K562 (cell line): ENCODE measurements at regions not wholly inside any gene's neighbourhood (a gene's known extent, or its start where the extent isn't known, plus 50 kb on each side); places are given as distances from the start of the nearest gene placed in this dataset.

Experiments
- ATAC-seq: fragments of 200-7000 bp; cut with Tn5 transposase; 3 replicates; pipeline ENCODE4 v1.9.1; 2020; ENCODE audit warnings: moderate library complexity
- BruUV-seq: library from RNA; stranded (reverse); fragments of 400-500 nt; replicated peaks from 2 replicates; lab custom pipeline; 2021; lab: Mats Ljungman, UMichigan
- CTCF ChIA-PET: fragments of 300-600 bp; formaldehyde crosslinking; extraction: SDS; loops from one replicate; lab custom pipeline; 2021; ENCODE audit warnings: low intra/inter-chr PET ratio; lab: Yijun Ruan, JAX
- POLR2A ChIA-PET: fragments of 300-600, 350-650 bp; sonication (Branson Sonifier 250); formaldehyde crosslinking; extraction: SDS; loops from one replicate; lab custom pipeline; 2021; ENCODE audit warnings: antibody characterized with exemption, inconsistent platforms; lab: Yijun Ruan, JAX
- DNase-seq, 4 experiments: peaks; one replicate each; pipeline versions ENCODE4 v3.0.0 to v3.0.0-alpha.2; 2011 to 2018; ENCODE audit warnings: low spot score in 3 of 4, mixed read lengths in 3 of 4; ENCODE audit errors: extremely low read depth in 1 of 4
- FAIRE-seq: peaks from 2 replicates; lab custom pipeline; 2011; peaks lifted over from hg19 to GRCh38; lab: Jason Lieb, UNC
- H2AFZ ChIP-seq: 2 replicates; pipeline ENCODE4 v1.6.0; 2011; ENCODE audit warnings: low read depth, low read length, control low read depth, inconsistent platforms
- H3K27ac ChIP-seq: fragments of 200-600 bp; 3 replicates; pipeline ENCODE4 v1.8.0; 2011; ENCODE audit warnings: low read depth, mild to moderate bottlenecking, control low read depth, inconsistent platforms, low read length, moderate library complexity, mixed read lengths; ENCODE audit errors: extremely low read depth
- H3K27me3 ChIP-seq, 2 experiments: fragments of 300-600 bp in 1 of 2; 2 replicates in 1 of 2; 3 replicates in 1 of 2; pipeline versions ENCODE4 v1.6.0 to v1.8.0; 2011; ENCODE audit warnings: inconsistent platforms in 2 of 2, low read length in 2 of 2, mild to moderate bottlenecking in 1 of 2, mixed read lengths in 1 of 2, moderate library complexity in 1 of 2; ENCODE audit not compliant: control insufficient read depth in 2 of 2, insufficient read depth in 2 of 2
- H3K36me3 ChIP-seq: fragments of 300-600 bp; 3 replicates; pipeline ENCODE4 v1.8.0; 2011; ENCODE audit warnings: mild to moderate bottlenecking, low read length, inconsistent platforms; ENCODE audit not compliant: control insufficient read depth, insufficient read depth
- H3K4me1 ChIP-seq, 2 experiments: fragments of 200-600 bp in 1 of 2; replicated peaks in 1 of 2; 2 replicates in 1 of 2; 3 replicates in 1 of 2; pipeline versions ENCODE4 v1.5.1 to v1.8.0; 2011; ENCODE audit warnings: inconsistent platforms in 2 of 2, low read length in 2 of 2, mild to moderate bottlenecking in 1 of 2, mixed read lengths in 1 of 2, moderate library complexity in 1 of 2; ENCODE audit not compliant: control insufficient read depth in 2 of 2, insufficient read depth in 2 of 2
- H3K4me2 ChIP-seq: 2 replicates; pipeline ENCODE4 v1.6.1; 2011; ENCODE audit warnings: low read length, control low read depth, inconsistent platforms, mixed read lengths; ENCODE audit not compliant: insufficient read depth
- H3K4me3 ChIP-seq: fragments of 200-600 bp; sonication (generic), shearing (Covaris generic); 2 replicates; pipeline ENCODE4 v1.5.1; 2016; ENCODE audit warnings: control low read depth, inconsistent platforms
- H3K79me2 ChIP-seq: fragments of 200-600 bp; 3 replicates; pipeline ENCODE4 v1.8.0; 2011; ENCODE audit warnings: low read length, inconsistent platforms; ENCODE audit not compliant: control insufficient read depth, insufficient read depth
- H3K9ac ChIP-seq, 2 experiments: 2 replicates each; pipeline versions ENCODE4 v1.6.0 to v1.6.1; 2011; ENCODE audit warnings: low read depth in 2 of 2, low read length in 2 of 2, control low read depth in 1 of 2, inconsistent platforms in 1 of 2, mild to moderate bottlenecking in 1 of 2, mixed read lengths in 1 of 2; ENCODE audit not compliant: insufficient read depth in 1 of 2
- H3K9me1 ChIP-seq: one replicate; pipeline ENCODE4 v1.6.0; 2011; ENCODE audit warnings: inconsistent platforms, mild to moderate bottlenecking, low read length, moderate library complexity; ENCODE audit not compliant: control insufficient read depth, insufficient read depth
- H3K9me3 ChIP-seq: replicated peaks from 2 replicates; pipeline ENCODE4 v1.5.1; 2011; ENCODE audit warnings: low read depth, low read length, inconsistent platforms; ENCODE audit not compliant: control insufficient read depth, insufficient read depth
- H4K20me1 ChIP-seq: replicated peaks from 2 replicates; pipeline ENCODE4 v1.6.1; 2011; ENCODE audit warnings: low read length, inconsistent platforms, mixed read lengths; ENCODE audit not compliant: control insufficient read depth, insufficient read depth
- E2F4 ChIP-seq: sonication (generic); formaldehyde crosslinking; IDR thresholded peaks from 2 replicates; pipeline ENCODE4 v1.8.0; 2022; ENCODE audit warnings: mild to moderate bottlenecking, low read depth, missing genetic modification reagents
- GTF3C2 ChIP-seq: IDR thresholded peaks from 3 replicates; pipeline ENCODE4 v1.6.1; 2011; ENCODE audit warnings: borderline replicate concordance, mild to moderate bottlenecking, moderate library complexity; ENCODE audit not compliant: insufficient read length; ENCODE audit errors: extremely low read depth
- YBX1 ChIP-seq: fragments of 450-650 bp; IDR thresholded peaks from 2 replicates; pipeline ENCODE4 v1.7.1; 2016; ENCODE audit warnings: mild to moderate bottlenecking
- ZNF695 ChIP-seq: fragments of 450-650 bp; formaldehyde crosslinking; IDR thresholded peaks from 2 replicates; pipeline ENCODE4 v1.4.0; 2020; ENCODE audit warnings: mild to moderate bottlenecking, moderate library complexity
- WGBS: fragments of 100-300 bp; shearing (Covaris generic); methylation state at CpG from one replicate; pipeline ENCODE4 v1.1.6; 2016; ENCODE audit warnings: low coverage, mixed read lengths; ENCODE audit not compliant: insufficient coverage; ENCODE audit errors: missing lambda C conversion rate; 5-methylcytosine and 5-hydroxymethylcytosine counted together
- in situ Hi-C: fragments of 300-500 bp; cut with MboI; formaldehyde crosslinking; loops from 4 replicates; pipeline ENCODE4 v1.15.0; 2018; ENCODE audit warnings: inconsistent platforms, mixed read lengths
- intact Hi-C: fragments of 100-400 bp; cut with micrococcal nuclease; formaldehyde crosslinking; loops from 2 replicates; pipeline ENCODE4 v1.14.2; 2022

GRCh38 chr3:151992326-151993041, 119.0 kb downstream of the SUCNR1 start (continued):
- TF ChIP-seq E2F4 (CRISPR knock-in tag): no peak
- no peak for TF ChIP-seq GTF3C2

GRCh38 chr3:151995091-151995490, 121.6 kb downstream of the SUCNR1 start:
- H2AFZ ChIP-seq: no peak overlapping the region
- no peak for ATAC-seq
- no peaks in the 10 kb centered on the region for H3K36me3 ChIP-seq
- H3K9me3 ChIP-seq: no peaks in the 10 kb centered on the region
- intact Hi-C loops (no loop called here), in situ Hi-C loops (no loop called here)
- no peaks in the 10 kb centered on the region for H3K9me1 ChIP-seq
- no peaks in the 10 kb centered on the region for H3K27me3 ChIP-seq
- H3K4me2 ChIP-seq: no peak overlapping the region
- ChIA-PET CTCF (no interaction called here), POLR2A (interaction anchor here (0.6 kb wide), 1 partner anchor 16 kb away, joined by 5 read pairs; no protein-coding TSS in a partner anchor)
- BruUV-seq: no TSS peak
- TF ChIP-seq ZNF695 (CRISPR knock-in tag): no peak
- no peak for TF ChIP-seq YBX1
- no peak overlapping the region for H3K27ac ChIP-seq
- H3K4me3 ChIP-seq: no peak overlapping the region
- no peaks in the 10 kb centered on the region for H4K20me1 ChIP-seq
- no peaks in the 10 kb centered on the region for H3K79me2 ChIP-seq
- no peak for FAIRE-seq
- no peak for DNase-seq
- H3K4me1 ChIP-seq: peaks cover 4 to 7% of the 10 kb centered on the region in 2 experiments; a peak in 3 of 5 replicates
- no peak overlapping the region for H3K9ac ChIP-seq
- 25% methylated on average over 1 of the region's 1 CpG for WGBS
